ENCODE measurements at regions not wholly inside any gene's neighbourhood (a gene's known extent, or its start where the extent isn't known, plus 50 kb on each side); places are given as distances from the start of the nearest gene placed in this dataset.

DNA sequence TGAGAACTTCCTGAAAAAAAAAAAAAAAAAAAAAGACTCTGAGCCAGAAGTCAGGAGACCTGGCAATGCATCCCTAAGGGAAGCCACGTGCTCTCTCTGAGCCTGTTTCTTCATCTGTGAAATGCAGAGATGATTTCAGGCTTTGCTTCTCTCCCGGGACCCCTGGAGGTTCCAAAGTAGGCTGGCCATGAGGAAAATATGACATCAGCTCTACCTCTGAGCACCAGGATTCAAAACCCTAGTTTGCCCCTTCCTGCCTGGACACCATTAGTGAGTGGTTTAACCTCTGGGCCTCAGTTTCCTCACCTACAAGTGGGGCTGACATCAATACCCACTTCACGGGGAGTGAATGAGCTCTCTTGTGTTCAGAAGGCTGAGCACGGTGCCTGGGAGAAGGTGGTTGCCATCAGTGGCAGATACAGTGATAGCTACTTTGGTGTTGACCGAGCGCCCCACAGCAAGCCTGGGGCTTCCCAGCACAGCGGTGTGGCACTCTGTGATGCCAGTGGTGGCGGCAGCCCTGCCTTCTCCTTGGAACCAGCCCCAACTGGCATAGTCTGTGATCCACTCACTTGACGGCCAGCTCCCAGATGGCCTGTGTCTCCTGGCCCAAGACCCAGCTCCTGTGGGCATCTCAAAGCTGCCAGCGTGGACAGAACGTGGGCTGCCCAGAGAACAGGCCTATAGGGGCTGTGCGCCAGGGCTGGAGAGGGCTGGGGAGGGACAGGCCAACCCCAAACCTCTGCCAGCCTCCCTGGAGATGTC lies 153.1 kb upstream of the UNC5B start:
- no peak for ATAC-seq (ENCODE audit: low read depth)
- H3K9me3 ChIP-seq (ENCODE audit: severe bottlenecking) = no peaks in the 10 kb centered on the region
- no peak for DNase-seq (ENCODE audit: low spot score)
- H3K4me3 ChIP-seq (ENCODE audit: severe bottlenecking) = no peak overlapping the region
- H3K4me1 ChIP-seq (ENCODE audit: insufficient read depth, poor library complexity, severe bottlenecking) = no peaks in the 10 kb centered on the region
- TF ChIP-seq, protein P1, sequence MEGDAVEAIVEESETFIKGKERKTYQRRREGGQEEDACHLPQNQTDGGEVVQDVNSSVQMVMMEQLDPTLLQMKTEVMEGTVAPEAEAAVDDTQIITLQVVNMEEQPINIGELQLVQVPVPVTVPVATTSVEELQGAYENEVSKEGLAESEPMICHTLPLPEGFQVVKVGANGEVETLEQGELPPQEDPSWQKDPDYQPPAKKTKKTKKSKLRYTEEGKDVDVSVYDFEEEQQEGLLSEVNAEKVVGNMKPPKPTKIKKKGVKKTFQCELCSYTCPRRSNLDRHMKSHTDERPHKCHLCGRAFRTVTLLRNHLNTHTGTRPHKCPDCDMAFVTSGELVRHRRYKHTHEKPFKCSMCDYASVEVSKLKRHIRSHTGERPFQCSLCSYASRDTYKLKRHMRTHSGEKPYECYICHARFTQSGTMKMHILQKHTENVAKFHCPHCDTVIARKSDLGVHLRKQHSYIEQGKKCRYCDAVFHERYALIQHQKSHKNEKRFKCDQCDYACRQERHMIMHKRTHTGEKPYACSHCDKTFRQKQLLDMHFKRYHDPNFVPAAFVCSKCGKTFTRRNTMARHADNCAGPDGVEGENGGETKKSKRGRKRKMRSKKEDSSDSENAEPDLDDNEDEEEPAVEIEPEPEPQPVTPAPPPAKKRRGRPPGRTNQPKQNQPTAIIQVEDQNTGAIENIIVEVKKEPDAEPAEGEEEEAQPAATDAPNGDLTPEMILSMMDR (IDR thresholded peaks at IDR 0.05; ENCODE audit: poor library complexity, severe bottlenecking) = no peak
- no peaks in the 10 kb centered on the region for H3K27me3 ChIP-seq (ENCODE audit: insufficient read depth, poor library complexity, severe bottlenecking)
- no peaks in the 10 kb centered on the region for H3K36me3 ChIP-seq (ENCODE audit: low read depth)
- H3K27ac ChIP-seq (ENCODE audit: poor library complexity, severe bottlenecking) = no peak overlapping the region

DNA sequence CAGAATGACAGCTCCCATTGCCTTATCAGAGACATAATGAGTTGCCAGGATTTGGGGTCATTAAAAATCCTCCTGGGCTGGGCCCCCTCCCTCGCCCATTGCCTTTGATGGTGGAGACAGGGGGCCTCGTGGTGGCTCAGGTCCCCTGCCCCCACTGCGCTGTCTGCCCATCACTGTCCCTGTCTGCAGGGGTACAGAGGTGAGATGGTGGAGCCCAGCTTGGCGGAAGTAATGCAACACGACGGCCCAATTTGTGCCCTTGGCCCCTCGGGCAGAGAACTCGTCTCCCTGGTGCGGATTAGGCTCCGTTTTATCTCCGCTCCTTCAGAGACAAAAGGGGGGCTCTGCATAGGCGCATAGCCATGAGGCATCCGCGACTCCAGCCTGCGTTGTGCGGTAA lies 152.4 kb upstream of the UNC5B start:
- TF ChIP-seq, protein P1 (IDR thresholded peaks at IDR 0.05; ENCODE audit: poor library complexity, severe bottlenecking) = no peak
- Histone ChIP-seq H3K27me3 (ENCODE audit: insufficient read depth, poor library complexity, severe bottlenecking) (no peaks in the 10 kb centered on the region), H3K9me3 (ENCODE audit: severe bottlenecking) (no peaks in the 10 kb centered on the region), H3K4me3 (ENCODE audit: severe bottlenecking) (no peak overlapping the region), H3K36me3 (ENCODE audit: low read depth) (no peaks in the 10 kb centered on the region), H3K4me1 (ENCODE audit: insufficient read depth, poor library complexity, severe bottlenecking) (no peaks in the 10 kb centered on the region), H3K27ac (ENCODE audit: poor library complexity, severe bottlenecking) (no peak overlapping the region)
- DNase-seq (ENCODE audit: low spot score) = no peak
- ATAC-seq (ENCODE audit: low read depth) = no peak

- no peak overlapping the region for H3K4me3 ChIP-seq (ENCODE audit: severe bottlenecking)
- no peak for DNase-seq (ENCODE audit: low spot score)
- no peaks in the 10 kb centered on the region for H3K4me1 ChIP-seq (ENCODE audit: insufficient read depth, poor library complexity, severe bottlenecking)
- no peaks in the 10 kb centered on the region for H3K36me3 ChIP-seq (ENCODE audit: low read depth)
- TF ChIP-seq, protein P1 (IDR thresholded peaks at IDR 0.05; ENCODE audit: poor library complexity, severe bottlenecking) = no peak
- H3K27me3 ChIP-seq (ENCODE audit: insufficient read depth, poor library complexity, severe bottlenecking) = no peaks in the 10 kb centered on the region
- H3K27ac ChIP-seq (ENCODE audit: poor library complexity, severe bottlenecking) = no peak overlapping the region
- H3K9me3 ChIP-seq (ENCODE audit: severe bottlenecking) = no peaks in the 10 kb centered on the region
- no peak; the same call in 2 of the 3 replicates for ATAC-seq (ENCODE audit: low read depth)
These were observed 151.6 kb upstream of the UNC5B start for GRCh38 chr10:71060476-71061426.

- Histone ChIP-seq H3K27ac (ENCODE audit: poor library complexity, severe bottlenecking) (no peak overlapping the region), H3K4me1 (ENCODE audit: insufficient read depth, poor library complexity, severe bottlenecking) (no peaks in the 10 kb centered on the region), H3K27me3 (ENCODE audit: insufficient read depth, poor library complexity, severe bottlenecking) (no peaks in the 10 kb centered on the region), H3K36me3 (ENCODE audit: low read depth) (no peaks in the 10 kb centered on the region), H3K4me3 (ENCODE audit: severe bottlenecking) (no peak overlapping the region), H3K9me3 (ENCODE audit: severe bottlenecking) (no peaks in the 10 kb centered on the region)
- no peak for DNase-seq (ENCODE audit: low spot score)
- no peak for ATAC-seq (ENCODE audit: low read depth)
- TF ChIP-seq, protein P1 (IDR thresholded peaks at IDR 0.05; ENCODE audit: poor library complexity, severe bottlenecking) = no peak
These were observed 150.9 kb upstream of the UNC5B start for GRCh38 chr10:71061472-71061871.

All from RWPE2 (cell line).